ENCODE measurements at regions not wholly inside any gene's neighbourhood (a gene's known extent, or its start where the extent isn't known, plus 50 kb on each side); places are given as distances from the start of the nearest gene placed in this dataset.
"Not testable (repeated sequence)": the region's sequence is repeated elsewhere in the genome, so short reads cannot be mapped to it uniquely, and the experiment has no call there.

- no peak for DNase-seq (ENCODE audit: low spot score)
- Histone ChIP-seq H3K27ac (peak overlapping the region; percentile 40 to 81), H3K4me3 (no peak overlapping the region)
- TF ChIP-seq CTCF (IDR thresholded peaks at IDR 0.05), result no peak
Measured at GRCh38 chr10:94155722-94156271, 162.1 kb downstream of the PLCE1 start.

- H3K27ac ChIP-seq, result peak overlapping the region; percentile 40 to 81
Measured at GRCh38 chr10:94156453-94156852, 162.7 kb downstream of the PLCE1 start.

GRCh38 chr10:94165158-94165611 is 171.5 kb downstream of the PLCE1 start:
- H3K27ac ChIP-seq; DNase-seq (ENCODE audit: low spot score); H3K4me3 ChIP-seq: not testable (repeated sequence)

More at GRCh38 chr10:94156453-94156852, 162.7 kb downstream of the PLCE1 start:
- DNase-seq (ENCODE audit: low spot score), result no peak
- no peak overlapping the region for H3K4me3 ChIP-seq
- TF ChIP-seq CTCF (IDR thresholded peaks at IDR 0.05), result no peak

GRCh38 chr10:94172332-94172731 is 178.6 kb downstream of the PLCE1 start:
- peak overlapping the region in 1 of 2 donors; percentile 11 for H3K27ac ChIP-seq
- no peak for DNase-seq (ENCODE audit: low spot score)
- no peak for TF ChIP-seq CTCF (IDR thresholded peaks at IDR 0.05)
- H3K4me3 ChIP-seq, result no peak overlapping the region

- no peak overlapping the region for H3K4me3 ChIP-seq
- DNase-seq (ENCODE audit: low spot score), result no peak
Measured at GRCh38 chr10:94173594-94173993, 179.9 kb downstream of the PLCE1 start.

GRCh38 chr10:94174838-94175237 is 181.1 kb downstream of the PLCE1 start:
- TF ChIP-seq CTCF (IDR thresholded peaks at IDR 0.05), result no peak
- no peak for DNase-seq (ENCODE audit: low spot score)
- Histone ChIP-seq H3K27ac (no peak overlapping the region), H3K4me3 (no peak overlapping the region)

More at GRCh38 chr10:94173594-94173993, 179.9 kb downstream of the PLCE1 start:
- TF ChIP-seq CTCF (IDR thresholded peaks at IDR 0.05), result no peak
- no peak overlapping the region for H3K27ac ChIP-seq

GRCh38 chr10:94178475-94179253 is 184.1 kb downstream of the NOC3L start:
- no peak overlapping the region for H3K4me3 ChIP-seq
- TF ChIP-seq CTCF (IDR thresholded peaks at IDR 0.05), result no peak
- peak overlapping the region in 1 of 2 donors; percentile 39 for H3K27ac ChIP-seq
- no peak for DNase-seq (ENCODE audit: low spot score)

Measured in coronary artery (tissue), 2 donors.